IPS-20b (cell line): ENCODE measurements at regions not wholly inside any gene's neighbourhood (a gene's known extent, or its start where the extent isn't known, plus 50 kb on each side); places are given as distances from the start of the nearest gene placed in this dataset.
"Not testable (repeated sequence)": the region's sequence is repeated elsewhere in the genome, so short reads cannot be mapped to it uniquely, and the experiment has no call there.

Experiments
- H3K27ac ChIP-seq: one replicate; pipeline ENCODE4 v1.5.1; 2013; ENCODE audit warnings: low read length
- H3K27me3 ChIP-seq: 2 replicates; pipeline ENCODE4 v1.6.1; 2013; ENCODE audit warnings: mild to moderate bottlenecking, low read length, inconsistent platforms; ENCODE audit not compliant: insufficient read depth
- H3K36me3 ChIP-seq: 2 replicates; pipeline ENCODE4 v1.6.1; 2013; ENCODE audit warnings: low read depth, mild to moderate bottlenecking, inconsistent platforms, low read length, moderate library complexity; ENCODE audit not compliant: insufficient read depth
- H3K4me1 ChIP-seq: 2 replicates; pipeline ENCODE4 v1.6.1; 2013; ENCODE audit warnings: mild to moderate bottlenecking, control low read depth, inconsistent platforms, low read length, moderate library complexity; ENCODE audit not compliant: insufficient read depth
- H3K4me3 ChIP-seq: 2 replicates; pipeline ENCODE4 v1.5.1; 2013; ENCODE audit warnings: mild to moderate bottlenecking, low read length, inconsistent platforms
- H3K9ac ChIP-seq: 2 replicates; pipeline ENCODE4 v1.6.1; 2013; ENCODE audit warnings: low read depth, mild to moderate bottlenecking, inconsistent platforms, low read length, moderate library complexity
- H3K9me3 ChIP-seq: 2 replicates; pipeline ENCODE4 v1.6.1; 2013; ENCODE audit warnings: mild to moderate bottlenecking, low read depth, low read length, inconsistent platforms; ENCODE audit not compliant: insufficient read depth

DNA sequence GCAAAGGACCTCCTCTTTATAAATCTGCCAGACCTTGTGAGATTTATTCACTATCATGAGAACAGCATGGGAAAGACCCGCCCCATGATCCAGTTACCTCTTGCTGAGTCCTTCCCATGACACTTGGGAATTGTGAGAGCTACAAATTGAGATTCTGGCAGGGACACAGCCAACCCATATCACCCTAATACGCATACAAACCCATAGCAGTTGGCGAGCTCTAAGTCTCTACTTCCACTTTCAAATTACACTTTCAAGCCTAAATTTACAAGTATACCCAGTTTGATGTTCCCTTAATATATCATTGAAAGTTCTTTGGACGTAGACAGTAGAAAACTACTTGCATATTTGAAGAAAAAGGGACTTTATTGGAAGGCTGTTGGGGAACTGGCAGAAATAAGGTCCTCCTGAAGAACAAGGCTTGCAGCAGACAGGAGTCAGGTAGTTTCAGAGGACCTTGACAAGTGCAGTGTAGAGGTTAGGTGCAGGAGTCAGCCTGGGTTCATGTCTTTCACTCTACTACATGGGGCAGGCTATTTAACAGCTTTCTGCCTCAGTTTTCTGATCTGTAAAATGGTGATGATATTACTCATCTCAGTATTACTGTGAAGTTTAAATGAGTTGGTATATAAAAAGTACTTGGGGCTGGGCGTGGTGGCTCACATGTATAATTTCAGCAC lies 107.9 kb upstream of the EEF2KMT start:
- H3K9me3 ChIP-seq = no peaks in the 10 kb centered on the region; the same call in 1 of the 2 replicates
- no peaks in the 10 kb centered on the region for H3K36me3 ChIP-seq
- H3K9ac ChIP-seq = no peak overlapping the region
- H3K27ac ChIP-seq = no peak overlapping the region
- H3K27me3 ChIP-seq = peaks cover 6% of the 10 kb centered on the region; the same call in 1 of the 2 replicates
- H3K4me3 ChIP-seq = no peak overlapping the region
- H3K4me1 ChIP-seq = no peaks in the 10 kb centered on the region

DNA sequence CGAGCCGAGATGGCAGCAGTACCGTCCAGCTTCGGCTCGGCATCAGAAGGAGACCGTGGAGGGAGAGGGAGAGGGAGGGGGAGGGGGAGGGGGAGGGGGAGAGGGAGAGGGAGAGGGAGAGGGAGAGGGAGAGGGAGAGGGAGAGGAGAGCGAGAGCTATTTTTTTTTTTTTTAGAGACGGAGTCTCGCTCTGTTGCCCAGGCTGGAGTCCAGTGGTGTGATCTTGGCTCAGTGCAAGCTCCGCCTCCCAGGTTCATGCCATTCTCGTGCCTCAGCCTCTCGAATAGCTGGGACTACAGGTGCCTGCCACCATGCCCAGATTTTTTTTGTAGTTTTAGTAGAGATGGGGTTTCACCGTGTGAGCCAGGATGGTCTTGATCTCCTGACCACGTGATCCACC lies 106.1 kb upstream of the EEF2KMT start:
- not testable (repeated sequence) for H3K27ac ChIP-seq, H3K9me3 ChIP-seq, H3K4me1 ChIP-seq, H3K4me3 ChIP-seq, H3K36me3 ChIP-seq, H3K27me3 ChIP-seq, H3K9ac ChIP-seq

DNA sequence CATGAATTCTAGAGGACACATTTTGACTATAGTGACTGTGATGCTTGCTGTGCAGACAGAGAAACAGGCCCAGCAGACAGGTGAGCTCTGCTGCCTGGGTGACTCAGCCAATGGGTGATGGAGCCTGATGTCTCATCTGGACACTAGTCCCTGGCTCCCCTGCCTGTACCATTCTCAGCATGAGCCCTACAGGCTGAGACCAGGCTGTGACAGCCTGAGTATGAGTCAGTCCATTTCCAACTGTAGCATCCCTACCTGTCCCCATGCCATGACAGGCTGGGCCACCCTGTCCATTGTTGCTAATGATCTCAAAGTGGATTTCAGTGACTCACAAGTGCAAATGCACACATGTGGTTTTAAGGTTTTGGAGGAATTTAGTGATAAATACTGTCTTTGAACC lies 102.5 kb upstream of the EEF2KMT start:
- Histone ChIP-seq H3K27me3 (no peaks in the 10 kb centered on the region), H3K9me3 (no peaks in the 10 kb centered on the region; the same call in 1 of the 2 replicates), H3K4me3 (no peak overlapping the region), H3K27ac (no peak overlapping the region), H3K4me1 (no peaks in the 10 kb centered on the region), H3K36me3 (no peaks in the 10 kb centered on the region), H3K9ac (no peak overlapping the region)

DNA sequence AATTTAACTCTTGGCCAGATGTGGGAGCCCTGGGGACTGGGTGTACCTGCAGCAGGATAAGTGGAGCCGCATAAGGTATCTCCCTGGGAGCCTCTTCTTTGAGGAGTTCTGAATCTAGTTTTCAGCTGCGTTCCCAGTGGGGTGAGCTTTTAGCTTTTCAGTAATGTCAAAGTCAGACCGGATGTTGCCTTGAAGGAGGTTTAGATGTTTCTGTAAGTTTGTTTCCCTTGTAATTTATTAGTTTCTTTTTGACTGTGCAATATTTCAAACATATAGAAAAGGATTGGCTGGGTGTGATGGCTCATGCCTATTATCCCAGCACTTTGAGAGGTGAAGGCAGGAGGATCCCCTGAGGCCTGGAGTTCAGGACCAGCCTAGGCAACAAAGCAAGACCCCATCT lies 98.6 kb upstream of the EEF2KMT start:
- H3K36me3 ChIP-seq = no peaks in the 10 kb centered on the region
- no peak overlapping the region for H3K27ac ChIP-seq
- no peaks in the 10 kb centered on the region for H3K27me3 ChIP-seq
- H3K4me1 ChIP-seq = no peaks in the 10 kb centered on the region
- no peak overlapping the region for H3K4me3 ChIP-seq
- no peak overlapping the region for H3K9ac ChIP-seq
- no peaks in the 10 kb centered on the region for H3K9me3 ChIP-seq

DNA sequence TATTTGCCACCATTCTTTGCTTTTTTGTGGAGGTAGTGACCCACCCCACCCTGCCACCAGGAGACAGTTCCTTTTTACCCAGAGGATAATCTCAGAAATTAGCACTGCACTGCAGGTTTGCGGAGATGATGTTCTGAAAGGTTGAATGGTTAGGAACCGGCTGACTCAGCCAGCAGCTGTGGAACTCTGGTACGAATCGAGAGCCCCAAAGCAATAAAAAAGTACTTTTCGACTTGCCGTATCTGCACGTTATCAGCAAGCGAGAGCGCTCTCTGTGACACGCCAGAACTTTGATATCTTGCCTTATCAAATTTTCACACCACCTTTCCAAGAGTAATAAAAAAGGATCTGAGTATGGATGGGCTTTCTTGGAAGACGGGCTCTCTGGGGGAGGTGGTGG lies 96.3 kb upstream of the EEF2KMT start:
- Histone ChIP-seq H3K4me3 (no peak overlapping the region), H3K36me3 (no peaks in the 10 kb centered on the region), H3K27ac (no peak overlapping the region), H3K27me3 (no peaks in the 10 kb centered on the region), H3K9ac (no peak overlapping the region), H3K4me1 (peaks cover 4% of the 10 kb centered on the region), H3K9me3 (no peaks in the 10 kb centered on the region)

DNA sequence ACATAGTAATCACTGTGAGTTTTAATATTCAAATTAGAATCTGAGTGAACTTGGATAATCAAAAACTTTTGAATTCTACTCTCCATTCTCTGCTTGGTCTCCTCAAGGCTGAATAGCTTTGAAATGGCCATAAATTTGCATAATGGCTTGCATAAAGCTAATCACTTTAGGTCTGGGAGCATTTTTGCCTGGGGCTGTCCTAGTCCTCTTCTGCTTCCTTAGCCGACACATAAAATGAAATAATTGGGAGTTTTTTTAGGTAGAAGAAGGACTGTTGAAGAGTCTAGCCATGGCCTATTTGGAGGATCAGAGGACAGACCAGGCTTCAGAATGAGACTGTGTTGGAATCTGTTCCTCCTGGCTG lies 91.4 kb upstream of the EEF2KMT start:
- no peak overlapping the region for H3K9ac ChIP-seq
- H3K4me3 ChIP-seq = no peak overlapping the region
- H3K27me3 ChIP-seq = no peaks in the 10 kb centered on the region
- no peaks in the 10 kb centered on the region for H3K9me3 ChIP-seq
- H3K4me1 ChIP-seq = peaks cover 12% of the 10 kb centered on the region
- H3K27ac ChIP-seq = no peak overlapping the region
- no peaks in the 10 kb centered on the region for H3K36me3 ChIP-seq

DNA sequence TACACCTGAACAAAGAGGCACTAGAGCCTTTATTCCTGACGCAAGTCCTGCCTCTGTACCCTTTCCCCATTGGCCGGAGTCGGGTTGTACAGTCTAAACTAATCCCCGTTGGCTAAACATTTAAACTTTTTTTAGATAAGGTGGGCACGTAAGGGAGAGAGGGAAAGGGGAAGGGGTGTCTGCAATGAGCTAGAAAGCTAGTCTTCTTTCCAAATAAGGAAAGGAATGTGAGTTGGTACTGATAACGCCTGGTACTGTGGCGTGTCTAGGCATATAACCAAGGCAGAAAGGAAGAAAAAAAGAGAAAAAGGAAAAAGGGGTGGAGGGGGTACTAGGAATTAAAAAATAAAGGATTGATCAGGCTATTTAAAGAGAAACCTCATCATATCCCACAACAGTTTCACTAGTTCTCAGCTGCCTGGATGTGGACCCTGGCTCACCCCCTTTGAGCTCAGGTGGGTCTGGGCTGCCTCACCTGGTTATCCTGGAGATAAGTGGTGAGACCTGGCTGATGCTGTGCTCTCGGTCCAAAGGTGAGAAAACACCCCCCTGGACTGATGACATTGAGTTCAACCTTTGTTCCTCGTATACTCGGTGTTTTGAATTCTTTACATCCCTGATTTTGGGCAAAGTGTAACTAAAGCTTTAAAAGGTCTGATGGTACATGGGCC lies 90.9 kb upstream of the EEF2KMT start:
- Histone ChIP-seq H3K9me3 (no peaks in the 10 kb centered on the region), H3K27ac (peak overlapping the region; percentile 3), H3K4me3 (no peak overlapping the region), H3K9ac (peak overlapping the region; percentile 19; the same call in 1 of the 2 replicates), H3K27me3 (no peaks in the 10 kb centered on the region), H3K4me1 (peaks cover 12% of the 10 kb centered on the region), H3K36me3 (no peaks in the 10 kb centered on the region)

DNA sequence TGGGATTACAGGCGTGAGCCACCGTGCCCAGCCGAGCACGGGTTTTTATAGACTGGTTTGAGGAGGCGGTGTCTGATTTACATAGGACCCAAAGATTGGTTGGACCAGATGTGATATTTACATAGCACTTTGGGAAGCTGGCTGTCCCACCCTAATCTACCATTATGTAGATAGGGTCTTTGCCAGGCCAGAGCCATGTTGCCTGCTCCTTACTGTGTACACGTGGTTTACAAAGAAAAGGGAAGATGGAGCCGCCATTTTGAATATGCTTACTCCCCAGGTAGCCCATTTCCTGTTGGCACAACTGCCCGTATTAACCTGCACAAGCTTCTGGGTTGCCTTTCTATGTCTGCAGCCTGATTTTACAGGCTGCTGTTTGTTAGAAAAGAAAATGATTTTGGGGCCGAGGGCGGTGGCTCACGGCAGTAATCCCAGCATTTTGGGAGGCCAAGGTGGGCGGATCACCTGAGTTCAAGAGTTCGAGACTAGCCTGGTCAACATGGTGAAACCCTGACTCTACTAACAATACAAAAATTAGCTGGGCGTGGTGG lies 89.9 kb upstream of the EEF2KMT start:
- Histone ChIP-seq H3K9me3 (no peaks in the 10 kb centered on the region), H3K27ac (no peak overlapping the region), H3K4me3 (no peak overlapping the region), H3K27me3 (no peaks in the 10 kb centered on the region), H3K36me3 (no peaks in the 10 kb centered on the region), H3K4me1 (peaks cover 12% of the 10 kb centered on the region), H3K9ac (no peak overlapping the region)

DNA sequence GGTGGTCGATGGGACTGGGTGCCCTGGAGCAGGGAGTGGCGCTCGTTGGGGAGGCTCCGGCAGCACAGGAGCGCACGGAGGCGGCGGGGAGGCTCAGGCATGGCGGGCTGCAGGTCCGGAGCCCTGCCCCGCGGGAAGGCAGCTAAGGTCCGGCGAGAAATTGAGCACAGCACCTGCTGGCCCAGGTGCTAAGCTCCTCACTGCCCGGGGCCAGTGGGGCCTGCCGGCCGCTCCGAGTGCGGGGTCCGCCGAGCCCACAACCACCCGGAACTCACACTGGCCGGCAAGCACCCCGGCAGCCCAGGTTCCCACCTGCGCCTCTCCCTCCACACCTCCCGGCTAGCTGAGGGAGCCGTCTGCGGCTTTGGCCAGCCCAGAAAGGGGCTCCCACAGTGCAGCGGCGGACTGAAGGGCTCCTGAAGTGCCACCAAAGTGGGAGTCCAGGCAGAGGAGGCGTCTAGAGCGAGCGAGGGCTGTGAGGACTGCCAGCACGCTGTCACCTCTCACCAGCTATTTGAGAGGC lies 88.8 kb upstream of the EEF2KMT start:
- H3K4me1 ChIP-seq = peaks cover 12% of the 10 kb centered on the region
- H3K4me3 ChIP-seq = no peak overlapping the region
- H3K36me3 ChIP-seq = no peaks in the 10 kb centered on the region
- no peak overlapping the region for H3K9ac ChIP-seq
- no peaks in the 10 kb centered on the region for H3K27me3 ChIP-seq
- no peak overlapping the region for H3K27ac ChIP-seq
- no peaks in the 10 kb centered on the region for H3K9me3 ChIP-seq

DNA sequence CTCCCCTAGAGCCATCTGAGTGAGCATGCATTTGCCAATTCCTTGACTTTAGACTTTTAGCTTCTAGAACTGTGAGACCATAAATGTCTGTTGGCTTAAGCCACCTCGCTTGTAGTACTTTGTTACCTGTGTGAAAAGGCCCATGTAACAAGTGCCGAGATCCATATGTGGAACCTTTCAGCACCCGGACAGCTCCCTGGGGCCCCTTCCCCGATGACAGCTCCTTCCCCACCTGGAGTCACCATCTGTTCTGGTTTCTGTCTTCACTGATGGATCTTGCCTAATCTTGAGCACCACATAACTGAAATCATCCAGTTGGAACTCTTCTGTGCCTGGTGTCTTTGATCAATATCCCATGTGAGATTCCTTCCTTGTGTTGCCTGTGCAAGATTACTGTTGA lies 78.9 kb upstream of the EEF2KMT start:
- Histone ChIP-seq H3K4me1 (no peaks in the 10 kb centered on the region), H3K27me3 (no peaks in the 10 kb centered on the region), H3K27ac (no peak overlapping the region), H3K36me3 (no peaks in the 10 kb centered on the region), H3K9ac (no peak overlapping the region), H3K9me3 (peaks cover 18% of the 10 kb centered on the region; the same call in 1 of the 2 replicates), H3K4me3 (no peak overlapping the region)

DNA sequence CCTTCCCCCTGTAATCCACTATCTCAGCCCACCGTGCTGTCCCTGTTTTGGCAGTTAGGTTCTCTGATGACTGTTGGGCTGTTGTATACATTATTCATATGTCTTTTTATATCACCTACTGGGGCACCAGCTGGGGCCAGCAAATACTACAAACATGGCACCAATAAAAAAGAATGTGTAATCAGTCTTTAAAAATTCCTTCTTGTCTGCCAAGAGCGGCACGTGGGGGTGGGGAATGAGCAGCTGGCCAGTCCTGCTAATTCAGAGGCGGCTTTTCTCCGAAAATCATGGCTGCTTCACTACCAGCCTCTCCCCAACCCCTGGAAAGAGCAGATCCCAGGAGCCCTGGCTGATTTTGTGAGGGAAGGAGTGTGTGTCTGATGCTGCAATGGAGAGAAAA lies 77.7 kb upstream of the EEF2KMT start:
- Histone ChIP-seq H3K27me3 (no peaks in the 10 kb centered on the region), H3K4me3 (no peak overlapping the region), H3K36me3 (no peaks in the 10 kb centered on the region), H3K4me1 (no peaks in the 10 kb centered on the region), H3K27ac (no peak overlapping the region), H3K9ac (no peak overlapping the region), H3K9me3 (peaks cover 18% of the 10 kb centered on the region; the same call in 1 of the 2 replicates)

DNA sequence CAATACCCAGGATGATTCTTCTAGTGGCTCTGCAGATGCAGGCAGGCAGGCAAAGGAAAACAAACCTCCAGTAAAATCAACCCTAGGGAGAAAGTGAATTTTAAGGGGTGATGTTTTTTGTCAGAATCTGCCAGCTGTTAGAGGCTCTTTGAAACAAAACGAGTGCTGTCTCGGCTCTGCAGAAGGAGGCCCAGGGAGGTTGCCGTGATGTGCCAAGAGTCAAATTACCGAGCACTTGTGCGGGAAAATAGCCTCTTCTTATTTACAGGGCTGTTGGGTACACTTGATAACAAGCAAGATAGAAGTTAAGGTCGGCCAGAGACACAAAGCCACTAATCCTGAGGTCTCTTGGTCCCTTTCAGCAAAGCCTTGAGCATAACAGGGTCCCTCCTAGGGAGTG lies 68.9 kb upstream of the EEF2KMT start:
- no peak overlapping the region for H3K27ac ChIP-seq
- no peaks in the 10 kb centered on the region for H3K27me3 ChIP-seq
- no peak overlapping the region for H3K9ac ChIP-seq
- no peak overlapping the region for H3K4me3 ChIP-seq
- no peaks in the 10 kb centered on the region for H3K36me3 ChIP-seq
- no peaks in the 10 kb centered on the region; the same call in 1 of the 2 replicates for H3K9me3 ChIP-seq
- H3K4me1 ChIP-seq = peaks cover 3% of the 10 kb centered on the region; the same call in 1 of the 2 replicates
